ENCODE measurements at regions not wholly inside any gene's neighbourhood (a gene's known extent, or its start where the extent isn't known, plus 50 kb on each side); places are given as distances from the start of the nearest gene placed in this dataset.

DNA sequence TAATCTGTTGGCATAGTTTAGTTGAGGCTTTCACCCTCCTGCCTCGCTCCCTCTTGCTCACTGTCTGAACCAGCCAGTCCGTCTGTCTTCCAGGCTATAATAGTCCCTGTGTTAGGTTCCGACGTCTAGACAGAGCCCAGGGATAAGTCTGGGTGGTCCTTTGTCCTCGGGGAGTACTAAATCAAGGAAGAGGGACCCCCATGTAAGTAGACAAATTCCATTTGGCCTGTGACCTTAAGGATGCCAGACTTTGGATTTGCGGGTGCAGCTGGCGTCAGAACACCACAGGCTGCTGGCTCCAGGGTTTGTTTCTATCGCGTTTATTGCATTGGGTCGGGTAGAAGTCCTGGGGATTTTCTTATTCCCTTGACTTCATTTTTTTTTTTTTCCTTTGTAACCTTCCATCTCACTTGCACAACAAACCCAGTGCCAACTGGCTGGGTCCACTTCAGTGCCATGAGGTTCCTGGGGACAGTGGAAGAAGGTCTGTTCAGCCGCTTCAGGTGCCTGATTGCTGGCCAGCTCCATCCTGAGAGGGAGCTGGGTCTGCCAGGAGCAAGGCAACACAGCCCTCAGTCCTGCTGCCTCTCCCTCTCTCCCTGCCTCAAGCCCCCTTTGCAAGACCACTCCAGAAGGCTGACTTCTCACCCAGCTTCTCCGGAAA lies 95.4 kb upstream of the KLHL25 start:
- DNase-seq (ENCODE audit: low spot score), result no peak

DNA sequence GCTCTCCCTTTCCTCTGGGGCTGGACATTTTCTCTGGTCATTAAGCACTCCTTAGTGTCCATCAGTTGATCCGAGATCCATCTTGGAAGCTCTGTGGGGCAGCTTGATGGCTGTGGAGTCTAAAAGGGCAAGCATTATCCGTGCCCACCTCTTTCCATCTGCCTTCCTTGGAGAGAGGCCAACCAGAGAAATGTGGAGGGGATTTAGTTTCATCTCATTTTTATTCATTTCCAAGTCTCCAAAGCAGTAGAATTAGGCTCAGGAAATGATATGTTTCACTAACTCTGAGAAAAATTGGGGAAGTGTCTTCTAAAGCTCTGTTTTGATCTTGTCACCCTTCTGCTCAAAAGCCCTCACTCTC lies 95.9 kb upstream of the KLHL25 start:
- no peak for DNase-seq (ENCODE audit: low spot score)

DNA sequence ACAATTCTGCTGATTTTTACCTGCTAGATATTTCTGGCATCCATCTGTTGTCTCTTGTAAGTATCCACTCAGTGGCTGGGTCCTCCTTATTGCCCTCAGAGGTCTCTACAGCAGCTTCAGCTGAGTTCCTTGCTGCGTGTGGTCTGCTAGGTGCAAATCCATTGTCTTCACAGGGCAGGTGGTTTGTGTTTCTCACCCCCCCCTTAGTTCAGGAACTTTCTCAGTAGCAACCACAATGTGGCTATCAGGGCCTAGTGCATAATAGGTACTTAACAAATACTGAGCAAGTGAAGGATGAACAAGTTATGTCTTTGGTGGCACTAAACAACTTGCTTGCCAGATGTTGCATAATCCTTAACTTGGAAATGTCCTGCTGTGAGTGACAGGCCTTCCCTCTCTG lies 96.7 kb upstream of the KLHL25 start:
- no peak for DNase-seq (ENCODE audit: low spot score)

DNA sequence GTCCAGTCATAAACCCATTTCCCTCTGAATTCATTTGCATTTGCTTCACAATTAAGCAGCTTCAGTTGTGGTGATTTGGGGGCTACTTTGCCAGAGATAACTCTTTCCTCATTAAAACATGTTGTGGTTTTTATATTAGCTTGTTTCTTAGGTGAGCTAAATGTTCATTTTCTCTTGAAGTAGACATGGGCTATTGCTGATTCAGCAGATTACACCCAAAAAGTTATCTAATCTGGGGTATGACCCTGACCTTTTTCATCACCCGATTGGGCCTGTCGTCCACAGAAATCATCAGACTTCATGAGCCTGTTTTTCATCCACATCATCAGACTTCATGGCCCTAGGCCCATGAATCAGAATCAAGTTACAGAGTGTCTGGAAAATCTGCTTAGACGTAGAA lies 97.5 kb upstream of the KLHL25 start:
- no peak for DNase-seq (ENCODE audit: low spot score)

DNA sequence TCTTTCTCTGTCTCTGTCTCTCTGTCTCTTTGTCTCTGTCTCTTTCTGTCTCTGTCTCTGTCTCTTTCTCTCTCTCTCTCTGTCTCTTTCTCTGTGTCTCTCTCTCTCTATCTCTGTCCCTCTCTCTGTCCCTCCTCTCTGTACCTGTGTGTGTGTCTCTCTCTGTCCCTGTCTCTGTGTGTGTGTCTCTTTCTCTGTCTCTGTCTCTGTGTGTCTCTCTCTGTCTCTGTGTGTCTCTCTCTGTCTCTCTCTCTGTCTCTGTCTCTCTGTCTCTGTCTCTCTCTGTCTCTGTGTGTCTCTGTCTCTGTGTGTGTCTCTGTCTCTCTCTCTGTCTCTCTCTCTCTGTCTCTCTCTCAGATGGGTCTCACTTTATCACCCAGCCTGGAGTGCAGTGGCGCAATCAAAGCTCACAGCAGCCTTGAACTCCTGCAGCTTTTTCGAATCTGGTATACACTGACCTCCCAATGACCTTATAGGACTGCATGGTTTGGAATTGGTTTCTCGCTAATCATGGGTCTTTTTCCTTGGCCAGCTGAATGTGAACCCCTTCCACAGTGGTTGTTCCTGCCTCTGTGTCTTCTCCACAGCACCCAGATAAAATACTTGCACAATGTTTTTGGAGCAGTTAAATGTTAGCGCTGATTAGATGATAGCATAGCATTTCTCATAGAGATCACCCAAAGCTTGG lies 102.6 kb upstream of the KLHL25 start:
- DNase-seq (ENCODE audit: low spot score), result no peak

DNA sequence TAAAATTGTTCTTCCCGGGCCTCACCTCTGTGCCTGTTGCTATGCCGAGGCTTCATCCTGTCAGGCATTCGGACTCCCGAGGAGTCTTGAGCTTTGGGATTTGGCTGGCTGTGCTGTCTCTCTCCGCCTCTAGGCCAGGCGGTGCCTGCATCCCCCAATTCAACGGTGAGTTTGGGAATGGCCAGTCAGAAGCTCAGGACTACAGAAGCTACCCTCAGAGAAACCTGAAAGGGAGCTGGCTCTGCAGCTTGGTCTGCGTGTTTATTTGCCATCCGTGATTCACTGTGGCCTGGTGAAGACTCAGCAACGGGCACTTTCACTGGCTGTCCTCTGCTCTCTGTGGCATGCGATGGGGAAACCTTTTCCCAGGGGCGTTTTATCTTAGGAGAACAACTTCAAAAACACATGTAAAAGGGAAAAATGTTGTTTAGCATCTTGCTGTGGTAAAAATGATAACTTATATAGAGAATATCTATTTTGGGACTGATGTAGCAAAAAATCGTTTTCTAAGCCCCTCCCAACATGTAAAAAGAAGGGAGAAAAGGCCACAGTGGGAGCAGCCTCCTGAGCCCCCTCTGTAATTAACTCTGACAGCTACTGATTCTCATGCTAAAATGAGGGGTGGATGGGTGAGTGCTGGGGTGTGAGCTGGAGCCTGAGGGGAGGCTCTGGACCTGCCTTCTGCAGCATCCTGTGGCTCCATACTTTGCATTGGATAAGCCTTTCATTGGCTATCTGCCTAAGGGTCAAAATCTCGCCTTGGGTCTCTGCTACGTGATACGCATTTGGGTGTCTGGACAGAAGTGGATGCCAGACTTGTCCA lies 103.4 kb upstream of the KLHL25 start:
- DNase-seq (ENCODE audit: low spot score), result no peak

DNA sequence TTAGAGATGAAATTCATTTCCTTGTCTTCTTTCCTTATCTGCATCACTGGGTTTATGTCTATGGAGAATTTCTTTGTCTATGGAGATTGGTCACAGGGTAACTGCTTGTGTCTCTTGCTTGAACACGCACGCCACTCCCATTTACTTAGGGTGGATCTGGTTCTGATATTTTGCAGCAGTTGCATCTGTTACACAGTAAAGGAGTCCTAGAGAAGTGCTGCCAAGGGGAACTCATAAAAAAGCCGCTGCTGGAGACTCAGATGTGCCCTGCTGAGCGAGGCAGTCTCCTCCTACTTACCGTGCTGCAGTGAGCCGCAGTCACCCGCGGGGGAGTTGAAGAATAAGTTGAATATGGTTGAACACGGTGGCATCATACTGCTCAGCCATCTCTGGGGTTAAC lies 105.2 kb upstream of the KLHL25 start:
- no peak for DNase-seq (ENCODE audit: low spot score)

DNA sequence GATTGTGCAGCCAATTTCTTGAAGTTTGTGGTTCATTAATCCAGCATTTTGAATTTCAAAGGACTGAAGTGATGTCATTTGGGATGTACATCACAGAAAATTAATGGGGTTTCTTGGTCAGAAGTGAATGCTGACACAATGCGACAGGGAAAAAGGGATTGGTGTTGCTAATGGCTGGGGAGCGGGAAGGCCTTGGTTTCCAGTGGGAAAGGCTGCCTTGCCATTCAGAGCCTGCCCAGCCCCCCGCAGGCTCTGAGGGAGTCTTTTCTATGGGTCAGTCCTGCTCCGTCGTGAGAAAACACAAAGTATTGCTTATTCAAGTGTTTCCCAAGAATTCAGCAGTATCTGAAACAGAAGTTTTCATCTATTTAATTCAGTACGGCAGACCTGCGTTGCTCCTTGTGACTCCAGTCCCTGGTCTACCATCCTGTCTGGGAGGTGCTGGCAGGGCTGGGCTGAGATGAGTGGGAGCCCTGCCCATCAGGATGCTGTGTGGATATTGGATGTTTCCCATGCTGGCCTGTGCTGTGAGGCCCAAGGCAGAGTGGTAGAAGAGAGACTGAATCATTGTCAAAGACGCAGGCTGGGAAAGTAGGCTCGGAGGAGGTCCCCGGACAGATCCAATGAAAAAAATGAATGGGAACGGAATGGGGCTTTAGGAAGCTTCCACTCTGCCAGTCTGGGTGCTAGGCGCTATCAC lies 111.2 kb upstream of the KLHL25 start:
- DNase-seq (ENCODE audit: low spot score), result no peak

DNA sequence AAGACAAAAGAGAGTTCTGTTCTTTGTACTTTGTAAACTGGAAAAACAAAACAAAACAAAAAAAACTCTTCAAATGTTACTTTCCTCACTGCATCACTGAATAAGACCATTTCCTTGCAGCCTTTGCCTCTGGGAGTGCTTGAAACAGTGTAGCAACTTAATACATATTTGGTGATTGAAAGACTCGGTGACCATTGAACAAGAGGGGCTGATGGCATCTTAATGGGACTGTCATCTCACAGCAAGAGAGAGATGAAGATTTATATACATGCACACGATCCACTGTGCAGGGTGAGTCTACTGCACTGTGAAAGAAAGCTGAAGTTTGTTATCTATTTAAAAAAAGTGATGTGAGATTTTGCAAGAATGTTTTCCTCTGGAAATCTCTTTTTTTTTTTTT lies 111.9 kb upstream of the KLHL25 start:
- DNase-seq (ENCODE audit: low spot score), result no peak

DNA sequence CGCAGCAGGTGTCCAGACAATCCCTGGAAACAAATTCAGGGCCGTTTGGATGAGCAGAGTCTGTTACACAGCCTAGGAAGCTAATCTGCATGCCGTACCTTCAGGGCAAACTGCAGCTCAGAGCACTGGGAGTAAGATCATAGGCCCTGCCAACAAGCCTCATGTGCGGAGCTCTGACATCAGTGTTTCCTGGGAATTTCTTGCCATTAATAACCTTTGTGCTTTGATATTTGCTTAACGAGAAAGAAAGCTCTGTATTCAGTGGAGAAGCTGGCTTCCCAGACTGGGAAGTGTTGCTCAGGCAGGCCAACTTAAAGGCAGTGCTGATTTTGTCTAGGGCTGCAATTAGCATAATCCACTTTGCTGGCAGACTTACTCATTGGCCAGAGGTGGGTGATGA lies 116.1 kb upstream of the KLHL25 start:
- no peak for DNase-seq (ENCODE audit: low spot score)

DNA sequence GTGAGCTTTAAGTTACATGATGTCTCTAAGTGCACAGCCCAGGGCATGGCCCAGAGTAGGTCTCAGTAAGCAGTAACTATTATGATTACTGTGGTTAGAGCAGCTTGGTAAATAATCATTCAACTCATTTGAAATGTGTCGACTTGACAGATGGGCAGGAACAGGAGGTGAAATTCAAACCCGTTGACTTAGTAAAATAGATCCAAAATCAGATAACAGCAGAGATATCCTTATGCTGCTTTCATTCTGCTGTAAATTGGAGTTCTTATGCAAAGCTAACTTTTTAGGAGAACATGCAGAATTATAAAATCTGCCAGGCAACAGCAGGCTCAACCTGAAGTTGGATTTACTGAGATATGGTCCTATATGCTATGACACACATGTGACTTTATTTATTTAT lies 118.7 kb upstream of the KLHL25 start:
- DNase-seq (ENCODE audit: low spot score), result no peak

DNA sequence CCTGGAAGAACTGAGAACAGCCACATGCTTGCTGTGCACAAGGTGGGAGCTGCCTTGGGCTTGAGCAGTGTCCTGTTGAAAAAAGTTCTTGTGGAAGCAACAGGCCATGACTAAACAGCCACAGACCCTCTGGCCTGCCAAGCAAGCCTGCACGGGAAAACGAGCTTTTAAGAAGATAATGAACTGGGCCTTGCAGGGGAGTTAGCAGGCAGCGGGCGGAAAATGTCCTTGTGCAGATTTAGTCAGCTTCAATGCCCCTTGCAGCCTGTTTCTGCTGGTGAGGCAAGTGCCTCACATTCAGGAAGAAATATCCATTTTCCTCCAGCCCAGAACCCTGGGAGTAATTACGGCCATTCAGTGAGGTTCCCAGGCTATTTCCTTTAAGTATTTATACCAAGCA lies 126.2 kb upstream of the KLHL25 start:
- no peak for DNase-seq (ENCODE audit: low spot score)

DNA sequence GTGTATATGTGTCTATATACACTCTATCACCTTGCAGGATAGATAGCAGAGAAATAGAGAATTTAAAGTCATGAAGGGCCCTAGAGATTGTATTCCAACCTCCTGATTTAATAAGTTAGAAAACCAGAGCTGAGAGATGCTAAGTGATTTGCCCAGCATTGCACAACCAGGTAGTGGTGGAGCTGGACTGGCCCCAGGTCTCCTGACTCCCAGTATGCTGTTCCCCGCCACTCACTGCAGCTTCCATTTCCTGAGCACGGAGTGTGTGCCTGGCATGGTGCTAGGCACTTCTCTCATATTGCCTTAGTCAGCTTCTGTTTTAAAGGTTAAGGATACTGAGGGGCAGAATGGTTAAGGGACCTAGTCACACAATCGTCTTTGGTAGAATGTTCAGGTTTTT lies 129.4 kb upstream of the KLHL25 start:
- no peak for DNase-seq (ENCODE audit: low spot score)

DNA sequence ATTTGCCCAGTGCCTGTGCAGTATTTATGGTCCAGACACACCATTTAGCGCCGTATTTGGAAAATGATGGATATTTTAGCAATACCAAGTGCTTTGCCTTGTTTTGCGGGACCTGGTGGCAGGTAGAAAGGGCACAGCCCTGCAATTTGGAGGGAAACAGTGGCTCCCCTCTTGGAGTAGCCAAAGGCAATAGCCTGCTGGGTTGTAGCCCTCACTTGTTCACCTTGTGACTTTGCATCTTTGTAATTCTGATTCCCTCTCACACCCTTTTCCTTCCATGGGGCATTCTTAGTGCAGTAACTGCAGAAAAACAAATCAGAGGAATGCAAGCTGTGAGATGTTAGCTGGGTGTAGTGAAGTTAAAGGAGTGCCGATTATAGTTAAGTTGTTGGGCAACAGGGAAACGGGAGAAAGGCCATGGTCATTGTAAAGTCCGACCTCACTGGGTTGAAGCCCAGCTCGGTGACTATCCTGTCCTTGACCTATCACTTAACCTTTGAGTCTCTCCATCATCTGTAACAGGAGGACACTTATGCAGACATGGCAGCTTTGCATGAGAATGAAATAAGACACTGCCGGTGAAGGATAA lies 131.0 kb upstream of the KLHL25 start:
- no peak for DNase-seq (ENCODE audit: low spot score)

DNA sequence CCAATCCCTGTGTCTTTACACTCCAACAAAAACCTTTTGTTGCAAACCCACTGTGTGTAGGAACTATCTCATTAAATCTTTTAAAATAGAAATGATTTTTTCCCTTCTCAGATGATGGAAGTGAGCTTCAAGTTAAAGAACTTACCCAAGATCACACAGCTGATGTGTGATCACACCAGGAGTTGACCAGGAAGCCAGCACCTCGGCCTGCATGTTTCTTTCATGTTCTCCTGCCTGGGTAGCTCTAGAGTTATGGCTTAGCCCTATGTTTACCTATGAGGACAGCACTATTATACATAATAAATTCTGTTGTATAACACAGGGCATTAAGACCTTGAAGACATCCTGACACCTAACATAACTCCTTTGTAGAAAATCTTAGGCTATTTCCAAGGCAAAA lies 132.1 kb upstream of the KLHL25 start:
- DNase-seq (ENCODE audit: low spot score), result no peak

DNA sequence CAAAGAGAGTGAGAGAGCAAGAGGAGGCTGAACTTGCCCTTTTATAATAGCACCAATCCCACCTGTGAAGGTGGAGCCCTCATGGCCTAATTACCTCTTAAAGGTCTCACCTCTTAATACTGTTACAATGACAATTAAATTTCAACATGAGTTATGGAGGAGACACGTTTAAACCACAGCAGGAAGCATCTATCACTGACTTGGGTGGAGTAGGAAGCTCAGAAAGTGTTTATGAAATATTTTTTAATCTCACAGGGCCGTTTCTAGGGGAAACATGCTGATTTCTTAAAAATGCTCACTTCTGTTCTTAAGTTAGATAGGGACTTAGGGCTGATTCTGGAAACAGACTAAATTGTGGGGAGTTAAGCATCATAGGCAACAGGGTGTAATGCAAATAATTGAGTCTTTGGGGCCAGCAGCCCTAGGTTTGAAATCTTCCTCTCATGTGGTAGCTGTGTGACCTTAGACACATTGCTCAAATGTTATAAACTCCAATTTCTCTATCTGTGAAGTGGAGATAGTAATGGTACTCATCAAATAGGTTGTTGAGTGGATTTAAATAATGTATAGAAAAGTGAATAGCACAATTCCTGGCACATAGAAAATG lies 133.3 kb upstream of the KLHL25 start:
- no peak for DNase-seq (ENCODE audit: low spot score)

DNA sequence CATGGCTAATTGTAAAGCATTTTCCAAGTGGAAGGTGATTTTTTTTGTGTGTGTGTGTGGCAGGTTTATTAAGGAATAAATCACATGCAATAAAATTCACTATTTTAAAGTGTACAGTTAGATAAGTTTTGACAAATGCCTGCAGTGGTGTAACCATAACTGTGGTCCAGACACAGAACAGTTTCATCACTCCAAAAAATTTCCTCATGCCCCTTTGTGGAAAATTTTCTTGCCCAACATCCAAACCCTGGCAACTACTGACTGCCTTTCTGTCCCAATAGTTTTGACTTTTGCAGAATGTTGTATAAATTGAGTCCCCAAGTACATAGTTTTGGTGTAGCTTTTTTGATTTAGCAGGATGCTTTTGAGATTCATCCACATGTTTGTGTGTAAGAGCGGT lies 135.1 kb upstream of the KLHL25 start:
- DNase-seq (ENCODE audit: low spot score), result no peak

DNA sequence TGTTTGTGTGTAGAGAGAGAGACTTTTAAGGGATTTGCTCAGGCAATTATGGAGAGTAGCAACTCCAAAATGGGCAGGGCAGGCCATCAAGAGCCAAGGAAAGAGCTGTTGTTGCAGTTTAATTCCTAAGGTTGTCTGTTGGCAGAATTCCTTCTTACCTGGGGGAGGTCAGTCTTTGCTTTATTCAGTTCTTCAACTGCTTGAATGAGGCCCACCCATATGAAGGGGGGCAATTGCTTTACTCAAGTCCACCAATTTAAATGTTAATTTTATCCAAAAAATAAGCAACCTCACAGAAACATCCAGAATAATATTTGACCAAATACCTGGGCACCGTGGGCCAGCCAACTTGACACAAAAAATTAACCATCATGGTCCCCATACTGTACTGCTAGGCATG lies 137.7 kb upstream of the KLHL25 start:
- DNase-seq (ENCODE audit: low spot score), result no peak

DNA sequence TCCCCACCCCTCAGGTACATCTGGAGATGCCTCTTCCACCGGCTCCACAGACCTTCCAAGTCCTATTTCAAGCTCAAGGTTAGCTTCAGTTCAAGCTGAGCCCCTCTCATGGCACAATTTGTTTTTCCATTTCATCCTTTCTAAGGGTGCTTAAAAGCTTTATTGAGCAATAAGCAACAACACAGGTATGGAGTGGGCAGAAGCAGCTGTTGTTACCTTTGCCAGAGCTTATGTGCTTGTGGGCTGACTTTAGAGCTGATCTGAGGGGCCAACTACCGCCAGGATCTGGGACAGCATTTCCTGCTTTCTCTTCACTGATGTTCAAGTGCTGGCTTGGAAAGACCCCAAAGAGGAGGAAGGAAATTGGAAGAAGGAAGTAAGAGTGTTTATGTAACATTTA lies 140.0 kb upstream of the KLHL25 start:
- DNase-seq (ENCODE audit: low spot score), result no peak

DNA sequence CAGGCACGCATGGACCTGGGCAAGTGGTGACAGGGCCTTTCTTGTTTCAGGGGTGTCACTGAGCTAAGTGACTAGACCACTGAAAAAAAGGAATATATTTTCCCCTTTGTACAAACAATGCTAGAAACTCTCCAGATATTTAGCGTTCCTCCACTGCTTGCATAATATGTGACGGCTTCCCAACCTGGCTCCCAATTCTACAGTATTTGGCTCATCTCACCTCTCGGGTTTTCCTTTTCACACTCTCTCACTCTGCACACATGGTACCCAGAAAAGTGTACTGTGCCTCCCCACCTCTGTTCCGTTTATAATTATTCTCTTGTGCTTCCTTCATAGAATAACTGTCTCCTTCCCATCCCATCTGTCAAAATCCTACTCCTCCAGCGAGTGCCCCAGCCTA lies 140.5 kb upstream of the KLHL25 start:
- DNase-seq (ENCODE audit: low spot score), result no peak

DNA sequence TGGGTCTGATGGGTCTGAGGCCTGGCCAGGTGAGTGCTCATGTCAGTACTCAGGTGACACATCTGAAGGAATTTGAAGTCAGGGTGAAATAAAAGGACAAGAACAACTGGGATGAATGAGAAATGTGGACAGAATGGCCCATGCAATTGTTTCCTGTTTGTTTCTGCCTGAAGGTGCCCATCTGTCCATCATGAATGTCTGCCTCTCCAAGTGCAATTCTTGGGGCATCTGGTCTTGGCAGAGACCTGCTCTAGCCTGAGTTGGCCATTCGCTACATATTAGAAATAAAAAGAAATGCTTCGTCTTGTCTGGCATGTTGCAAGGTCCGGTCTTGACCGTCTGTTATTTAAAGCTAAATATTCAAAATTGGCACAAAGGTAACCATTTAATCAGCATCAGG lies 142.0 kb upstream of the AGBL1 start:
- no peak for DNase-seq (ENCODE audit: low spot score)
